ENCODE measurements at regions not wholly inside any gene's neighbourhood (a gene's known extent, or its start where the extent isn't known, plus 50 kb on each side); places are given as distances from the start of the nearest gene placed in this dataset.

DNA sequence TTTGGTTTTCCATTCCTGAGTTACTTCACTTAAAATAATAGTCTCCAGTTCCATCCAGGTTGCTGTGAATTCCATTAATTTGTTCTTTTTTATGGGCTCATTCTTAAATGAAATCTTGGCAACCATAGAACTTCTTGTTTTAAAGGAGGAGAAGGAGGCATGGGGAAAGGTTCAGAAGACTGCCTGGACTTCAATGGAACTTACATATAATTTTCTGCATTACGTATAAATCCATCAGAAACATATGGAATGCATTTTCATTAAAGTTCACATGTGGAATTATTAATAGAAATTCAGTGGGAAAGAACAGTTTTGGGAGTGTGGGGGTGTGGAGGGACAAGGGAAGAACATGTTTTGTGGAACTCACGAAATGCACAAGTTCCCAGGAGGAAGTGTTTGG is 176.6 kb upstream of the PRKCQ start:
- DNase-seq, result no peak

DNA sequence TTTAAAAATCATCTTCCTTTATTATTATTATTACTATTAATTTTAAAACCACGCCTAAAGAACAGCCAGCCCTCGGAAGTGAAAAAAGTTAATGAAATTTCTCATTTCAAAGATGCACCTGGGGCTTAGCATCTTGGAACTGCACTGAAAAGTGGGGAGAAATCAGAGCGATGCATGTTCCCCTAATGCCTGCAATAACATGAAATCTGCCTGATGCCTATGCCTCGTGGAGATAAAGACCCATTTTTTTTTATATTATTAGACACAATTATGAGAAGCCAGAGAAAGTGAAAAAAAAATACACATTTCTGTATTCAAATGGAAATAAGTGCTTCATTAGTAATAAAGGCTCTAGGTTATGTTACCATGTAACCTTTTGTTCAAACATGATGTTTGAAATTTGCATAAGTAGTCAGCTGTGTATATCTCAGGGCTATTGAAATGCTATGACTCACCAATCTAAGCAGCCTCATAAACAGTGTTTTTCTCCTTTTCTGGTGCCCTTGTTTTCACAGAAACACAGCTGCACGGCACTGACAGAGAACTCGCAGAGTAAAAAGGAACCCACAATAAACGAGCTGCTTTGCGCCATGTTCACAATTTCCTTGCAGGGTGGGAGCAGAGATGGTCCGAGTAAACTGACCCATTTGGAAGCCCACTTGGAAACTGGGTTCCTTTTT is 175.8 kb upstream of the PRKCQ start:
- no peak for DNase-seq

DNA sequence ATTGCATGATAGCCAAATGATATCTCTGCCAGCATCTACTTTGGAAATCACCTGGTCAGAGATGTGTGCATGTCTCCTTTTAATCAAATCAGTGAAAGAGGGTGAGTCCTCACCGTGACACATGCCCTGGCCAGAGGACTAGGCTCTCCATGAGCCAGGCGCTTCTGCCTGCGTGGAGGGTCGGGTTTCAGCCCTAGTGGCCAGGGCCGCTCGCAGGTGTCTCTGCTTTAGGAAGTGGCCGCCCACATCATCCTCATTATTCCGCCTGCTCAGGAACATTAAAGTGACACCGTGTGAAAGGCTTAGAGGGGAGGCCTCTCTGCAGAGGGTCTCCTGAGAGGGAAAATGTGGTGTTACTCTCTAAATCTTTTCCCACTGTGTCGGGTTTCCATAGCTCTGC is 173.6 kb upstream of the PRKCQ start:
- DNase-seq, result no peak

DNA sequence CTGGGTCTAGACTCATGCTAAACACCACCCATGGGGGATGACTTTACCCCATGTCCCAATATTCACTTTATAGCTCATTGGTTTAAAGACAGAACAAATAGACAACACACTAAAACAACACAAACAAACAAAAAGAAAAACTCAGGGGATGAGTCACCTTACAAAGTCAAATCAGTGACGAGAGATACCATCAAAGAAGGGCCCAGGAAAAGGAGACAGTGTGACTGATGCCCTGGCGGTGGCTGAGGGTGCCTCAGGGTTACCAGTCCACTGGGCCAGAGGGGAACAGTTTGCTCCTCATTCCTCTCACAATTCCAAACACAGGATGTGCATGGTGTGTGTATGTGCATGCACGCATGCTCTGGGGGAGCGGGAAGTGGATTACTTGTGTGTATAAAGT is 171.3 kb upstream of the PRKCQ start:
- no peak for DNase-seq

GRCh38 chr10:6748981-6749635 is 169.0 kb upstream of the PRKCQ start:
- no peak for DNase-seq

DNA sequence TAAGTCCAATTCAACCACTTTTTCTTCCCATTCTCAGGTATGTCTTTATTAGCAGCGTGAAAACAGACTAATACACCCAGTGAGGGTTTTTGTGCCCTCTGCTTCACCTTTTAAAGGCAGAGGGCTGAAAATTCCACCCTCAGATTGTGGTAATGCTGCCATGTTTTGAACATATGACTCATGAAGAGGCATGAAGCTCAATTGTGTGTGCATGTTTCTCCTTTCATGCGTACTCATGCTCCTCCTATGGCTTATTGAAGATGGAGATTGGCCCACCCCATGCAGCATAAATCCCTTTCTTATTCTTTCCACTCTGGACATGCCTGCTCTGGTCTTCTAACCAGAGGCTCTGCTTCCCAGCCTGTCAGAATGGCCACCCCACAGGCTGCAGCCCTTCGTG is 168.0 kb upstream of the PRKCQ start:
- DNase-seq, result no peak

GRCh38 chr10:6746782-6747181 is 166.7 kb upstream of the PRKCQ start:
- DNase-seq, result no peak

DNA sequence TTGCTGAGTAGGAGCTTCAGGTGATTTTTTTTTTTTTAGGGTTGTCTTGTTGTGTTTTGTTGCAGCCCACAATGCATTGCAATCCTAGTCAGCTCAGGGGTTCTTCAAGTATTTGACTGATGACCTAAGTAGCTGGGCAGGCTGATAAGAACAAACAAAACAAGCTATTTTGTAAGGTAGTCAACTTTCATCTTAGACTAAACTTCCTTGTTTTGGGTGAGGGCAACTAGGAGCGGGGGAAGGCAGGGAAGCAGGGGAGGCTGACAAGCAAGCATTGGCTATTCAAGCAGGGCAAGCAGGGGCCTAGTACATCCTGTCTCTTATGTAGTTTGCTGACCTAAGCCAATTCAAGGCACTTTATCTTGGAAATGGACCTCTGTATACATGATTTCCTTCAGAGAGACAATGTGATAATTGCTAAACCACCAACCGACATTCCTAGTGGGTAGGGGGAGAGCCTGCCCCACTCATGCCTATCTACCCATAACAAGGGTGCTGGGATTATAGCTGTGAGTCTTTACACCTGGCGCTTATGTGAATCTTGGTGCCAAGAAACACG is 163.3 kb upstream of the PRKCQ start:
- DNase-seq, result no peak

GRCh38 chr10:6741541-6741941 is 161.5 kb upstream of the PRKCQ start:
- no peak for DNase-seq

GRCh38 chr10:6739530-6740174 is 159.6 kb upstream of the PRKCQ start:
- DNase-seq, result no peak

- DNase-seq, result no peak
Observed at GRCh38 chr10:6738112-6738768, 158.2 kb upstream of the PRKCQ start.

DNA sequence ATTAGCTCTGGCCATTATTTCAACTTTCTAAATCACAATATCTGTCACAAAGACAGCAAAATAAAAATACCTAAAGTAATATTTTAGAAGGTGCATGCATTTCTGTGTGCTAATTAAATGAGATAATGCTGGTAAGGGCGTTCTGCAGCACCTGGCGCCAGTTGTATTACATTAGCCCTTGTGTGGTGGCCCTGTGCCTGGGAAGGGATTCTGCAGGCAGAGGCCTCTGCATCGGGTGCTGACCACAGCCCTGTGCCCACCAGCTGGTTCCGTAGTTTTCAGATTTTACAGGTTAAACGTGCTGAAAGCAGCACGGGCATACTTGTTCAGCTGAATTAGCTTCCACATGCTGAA is 157.7 kb upstream of the PRKCQ start:
- no peak for DNase-seq

- DNase-seq, result no peak
Observed at GRCh38 chr10:6737080-6737641, 157.1 kb upstream of the PRKCQ start.

- no peak for DNase-seq
Observed at GRCh38 chr10:6734286-6734685, 154.2 kb upstream of the PRKCQ start.

DNA sequence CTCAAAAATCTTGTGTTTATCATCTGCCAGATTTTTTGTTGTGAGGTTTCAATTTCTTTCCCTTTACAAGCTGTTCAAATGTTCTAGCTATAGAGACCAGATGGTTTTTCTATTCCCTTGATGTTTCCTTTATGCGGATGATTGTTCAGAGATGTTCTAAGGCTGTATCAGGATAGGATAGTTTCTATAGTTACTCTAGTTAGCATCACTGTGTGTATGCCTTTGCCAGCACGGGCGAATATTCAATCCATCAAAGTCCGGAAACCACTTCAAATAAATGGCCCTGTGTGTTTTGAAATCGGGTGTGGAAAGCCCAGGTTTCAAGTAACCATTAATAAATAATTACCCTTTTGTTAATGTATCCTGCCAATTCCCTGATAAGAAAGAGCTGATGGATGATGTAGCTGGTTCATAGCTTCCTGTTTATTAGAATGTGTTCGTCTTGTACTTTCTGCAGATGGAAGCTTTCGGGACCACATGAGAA is 149.8 kb upstream of the PRKCQ start:
- DNase-seq, result no peak

DNA sequence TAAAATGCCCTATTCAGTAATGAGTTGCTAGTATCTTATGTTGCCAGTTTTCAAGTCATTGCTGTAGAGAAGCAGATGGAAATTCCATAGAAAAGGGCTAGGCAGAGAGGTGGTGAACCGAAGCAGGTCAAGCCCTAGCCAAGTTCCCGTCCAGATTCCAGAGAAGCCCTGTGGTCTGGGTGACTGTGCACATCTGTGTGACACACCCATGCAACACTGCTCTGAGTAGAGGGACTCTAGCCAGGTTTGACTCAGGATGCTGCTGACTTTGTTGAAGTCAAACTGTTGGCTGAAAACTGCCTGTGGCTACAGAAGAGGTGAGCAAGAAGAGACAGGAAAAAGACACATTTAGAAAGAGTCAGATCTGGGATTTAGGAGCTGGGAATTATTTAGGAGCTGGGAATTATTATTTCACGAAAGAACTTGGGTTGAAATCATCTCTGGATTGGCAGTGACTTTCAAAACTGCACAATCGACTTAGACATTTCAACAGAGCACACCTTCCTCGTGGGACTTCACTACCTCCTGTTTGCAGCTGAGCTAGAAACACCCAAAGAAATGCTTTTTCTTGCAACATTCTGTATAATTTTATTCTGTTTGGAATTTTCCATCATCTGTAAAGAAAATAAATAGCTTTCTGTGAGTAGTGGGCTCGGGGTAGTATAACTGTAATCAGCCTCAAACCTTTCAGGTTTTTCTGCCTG is 149.1 kb upstream of the PRKCQ start:
- no peak for DNase-seq

- no peak for DNase-seq
Observed at GRCh38 chr10:6726924-6727323, 146.8 kb upstream of the PRKCQ start.

DNA sequence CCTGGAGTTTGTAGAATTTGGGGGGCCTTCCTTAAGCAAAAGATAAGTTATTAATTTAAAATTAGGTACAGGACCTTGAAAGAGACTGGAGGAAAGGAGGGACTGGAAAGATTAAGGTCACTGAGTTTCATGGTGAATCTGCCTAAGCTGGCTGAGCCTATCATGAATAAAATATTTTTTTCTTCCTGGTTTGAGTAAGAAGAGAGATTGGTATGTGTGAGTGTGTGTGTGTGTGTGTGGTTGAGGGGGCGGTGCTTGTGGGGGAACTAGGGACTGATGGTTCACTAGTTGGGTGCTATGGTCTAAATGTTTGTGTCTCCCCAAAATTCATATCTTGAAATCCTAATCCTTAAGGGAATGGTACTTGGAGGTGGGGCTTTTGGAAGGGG is 142.5 kb upstream of the PRKCQ start:
- DNase-seq, result no peak

DNA sequence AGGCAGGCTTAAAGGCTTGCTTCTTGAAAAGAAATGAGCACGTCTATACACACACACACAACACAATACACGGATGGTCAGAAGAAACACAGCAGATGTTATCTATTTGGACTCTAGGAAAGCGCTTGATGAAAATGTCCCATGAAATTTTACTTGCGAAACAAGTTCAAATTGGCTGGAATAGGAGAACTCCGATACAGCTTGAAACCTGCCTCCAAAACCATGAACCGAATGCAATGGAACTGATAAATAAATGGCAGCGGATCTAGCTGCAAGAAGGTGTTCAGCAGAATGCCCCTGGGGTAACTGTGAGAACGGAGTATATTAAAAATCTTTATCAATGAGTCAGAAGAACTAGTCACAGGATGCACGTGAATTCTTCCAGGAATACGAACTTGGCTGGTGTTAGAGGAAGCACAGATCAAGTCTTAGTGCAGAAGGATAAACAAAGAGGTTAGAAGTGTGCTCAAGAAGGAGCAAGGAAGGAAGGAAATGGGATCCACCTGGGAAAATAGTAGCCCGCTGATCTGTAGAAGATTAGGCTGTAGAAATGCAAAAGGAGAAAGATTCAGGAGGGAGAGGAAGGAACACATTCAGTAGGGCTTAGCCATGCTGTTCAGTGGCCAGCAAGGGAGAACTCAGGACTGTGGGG is 142.0 kb upstream of the PRKCQ start:
- DNase-seq, result no peak

DNA sequence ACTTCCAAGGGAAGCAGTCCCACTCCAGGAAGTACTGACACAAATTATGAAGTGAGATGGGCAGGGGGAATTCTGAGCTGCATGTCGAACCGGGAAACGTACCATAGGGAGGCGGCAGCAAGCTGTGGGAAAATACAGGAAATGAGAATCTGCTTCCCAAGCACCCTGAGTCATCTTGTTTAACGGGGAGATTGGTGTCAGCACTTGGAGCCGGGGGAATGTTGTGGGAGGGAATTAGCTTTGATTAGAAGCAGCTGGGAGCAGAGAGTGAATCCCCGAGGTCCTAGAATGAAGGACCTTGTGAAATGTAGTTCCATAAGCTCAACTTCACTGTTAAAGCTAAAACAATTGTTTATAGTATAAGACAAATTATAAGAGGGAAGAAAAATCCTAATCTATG is 141.4 kb upstream of the PRKCQ start:
- DNase-seq, result no peak

- no peak for DNase-seq
Observed at GRCh38 chr10:6719561-6719960, 139.5 kb upstream of the PRKCQ start.

DNA sequence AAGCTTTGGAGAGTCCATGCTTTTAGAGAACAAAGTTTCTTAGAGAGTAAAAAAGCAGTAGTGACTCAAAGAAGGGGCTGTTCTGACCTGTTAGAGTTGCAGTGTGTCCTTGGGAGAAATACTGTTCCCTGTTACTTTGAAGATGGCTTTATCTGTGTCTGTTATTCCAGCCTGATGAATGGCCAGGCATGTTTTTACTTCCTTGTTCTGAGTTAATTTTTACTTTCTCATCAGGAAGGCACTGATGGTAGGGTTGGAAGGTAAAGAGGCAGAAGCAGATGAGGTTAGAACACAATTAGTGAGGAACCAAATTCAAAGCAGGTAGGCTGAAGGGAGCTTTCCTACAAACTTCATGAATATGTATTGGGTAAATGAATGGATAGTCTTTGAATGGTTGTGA is 138.5 kb upstream of the PRKCQ start:
- no peak for DNase-seq
